ENCODE measurements at regions not wholly inside any gene's neighbourhood (a gene's known extent, or its start where the extent isn't known, plus 50 kb on each side); places are given as distances from the start of the nearest gene placed in this dataset.

GRCh38 chr2:200725596-200725995 is 86.1 kb upstream of the BZW1 start:
- DNase-seq, result no peak

GRCh38 chr2:200728630-200729029 is 83.1 kb upstream of the BZW1 start:
- peak; percentile 54 for DNase-seq

GRCh38 chr2:200730302-200730701 is 81.4 kb upstream of the BZW1 start:
- no peak for DNase-seq

GRCh38 chr2:200730960-200731359 is 80.8 kb upstream of the BZW1 start:
- DNase-seq, result no peak

- DNase-seq, result no peak
Observed at GRCh38 chr2:200732866-200733265, 78.8 kb upstream of the BZW1 start.

GRCh38 chr2:200733713-200734198 is 78.0 kb upstream of the BZW1 start:
- no peak for DNase-seq

- peak; percentile 24 for DNase-seq
Observed at GRCh38 chr2:200735061-200735460, 76.6 kb upstream of the BZW1 start.

GRCh38 chr2:200736646-200737274 is 75.0 kb upstream of the BZW1 start:
- no peak for DNase-seq

- no peak for DNase-seq
Observed at GRCh38 chr2:200737585-200737984, 74.1 kb upstream of the BZW1 start.

GRCh38 chr2:200738590-200738989 is 73.1 kb upstream of the BZW1 start:
- no peak for DNase-seq

- DNase-seq, result no peak
Observed at GRCh38 chr2:200740907-200741306, 70.8 kb upstream of the BZW1 start.

- no peak for DNase-seq
Observed at GRCh38 chr2:200741468-200742202, 70.1 kb upstream of the BZW1 start.

GRCh38 chr2:200742426-200742825 is 69.3 kb upstream of the BZW1 start:
- DNase-seq, result peak; percentile 10

GRCh38 chr2:200743042-200743676 is 68.6 kb upstream of the BZW1 start:
- DNase-seq, result no peak

- DNase-seq, result no peak
Observed at GRCh38 chr2:200744201-200744602, 67.5 kb upstream of the BZW1 start.

GRCh38 chr2:200746301-200746700 is 65.4 kb upstream of the BZW1 start:
- no peak for DNase-seq

- DNase-seq, result peak; percentile 89
Observed at GRCh38 chr2:200747668-200748618, 63.8 kb upstream of the BZW1 start.

GRCh38 chr2:200748779-200749178 is 62.9 kb upstream of the BZW1 start:
- DNase-seq, result no peak

- DNase-seq, result no peak
Observed at GRCh38 chr2:200749631-200750322, 61.9 kb upstream of the BZW1 start.

GRCh38 chr2:200750323-200750910 is 61.3 kb upstream of the BZW1 start:
- no peak for DNase-seq

- DNase-seq, result no peak
Observed at GRCh38 chr2:200751786-200752185, 59.9 kb upstream of the BZW1 start.

GRCh38 chr2:200752332-200752731 is 59.4 kb upstream of the BZW1 start:
- no peak for DNase-seq

Measured in fibroblast of skin of right quadriceps (primary cell).